B cell (primary cell): ENCODE measurements at regions not wholly inside any gene's neighbourhood (a gene's known extent, or its start where the extent isn't known, plus 50 kb on each side); places are given as distances from the start of the nearest gene placed in this dataset.

Experiments
- ATAC-seq: fragments of 200-7000 bp; cut with Tn5 transposase; one replicate; pipeline ENCODE4 v1.10.0; 2021; ENCODE audit warnings: low read depth, mild to moderate bottlenecking, moderate number of reproducible peaks, moderate library complexity
- CTCF ChIA-PET: fragments of 350-600 bp; sonication (Branson Sonifier 250); formaldehyde crosslinking; loops from one replicate; lab custom pipeline; 2021; ENCODE audit warnings: antibody characterized with exemption, inconsistent platforms; lab: Charles Lee
- POLR2A ChIA-PET: fragments of 350-600 bp; sonication (Branson Sonifier 250); formaldehyde crosslinking; loops from one replicate; lab custom pipeline; 2021; ENCODE audit warnings: antibody characterized with exemption; lab: Charles Lee
- DNase-seq: peaks from one replicate; pipeline ENCODE4 v3.0.0; 2013
- H2AFZ ChIP-seq: 2 replicates; pipeline ENCODE4 v1.6.1; 2012; ENCODE audit warnings: mild to moderate bottlenecking, low read depth, low read length; ENCODE audit not compliant: insufficient read depth, poor library complexity, severe bottlenecking
- H3K27ac ChIP-seq, 2 donors: 1 replicate in 1 of 2; 2 replicates in 1 of 2; pipeline ENCODE4 v1.5.1; 2012 to 2013; ENCODE audit warnings: low read length in 2 of 2, mild to moderate bottlenecking in 2 of 2, moderate library complexity in 1 of 2
- H3K27me3 ChIP-seq, 4 experiments: fragments of 200-600 bp in 1 of 4; sonication (generic) in 1 of 4; replicated peaks in 1 of 4; 1 replicate in 2 of 4; 2 replicates in 2 of 4; pipeline versions ENCODE4 v1.6.1 to v1.7.0; 2013 to 2016; ENCODE audit warnings: low read length in 3 of 4, mild to moderate bottlenecking in 2 of 4, mixed read lengths in 1 of 4, moderate library complexity in 1 of 4; ENCODE audit not compliant: insufficient read depth in 4 of 4, control insufficient read depth in 3 of 4; ENCODE audit errors: control extremely low read depth in 1 of 4
- H3K36me3 ChIP-seq, 2 experiments: replicated peaks in 1 of 2; 1 replicate in 1 of 2; 2 replicates in 1 of 2; pipeline versions ENCODE4 v1.6.1 to v1.7.1; 2013; ENCODE audit warnings: low read length in 1 of 2; ENCODE audit not compliant: insufficient read depth in 2 of 2, control insufficient read depth in 1 of 2; ENCODE audit errors: control extremely low read depth in 1 of 2, extremely low read depth in 1 of 2
- H3K4me1 ChIP-seq, 2 donors: fragments of 200-600 bp in 1 of 2; sonication (generic) in 1 of 2; 1 replicate in 1 of 2; 2 replicates in 1 of 2; pipeline versions ENCODE4 v1.5.1 to v1.6.1; 2013 to 2017; ENCODE audit warnings: low read length in 2 of 2; ENCODE audit not compliant: control insufficient read depth in 2 of 2, insufficient read depth in 2 of 2
- H3K4me2 ChIP-seq: replicated peaks from 2 replicates; pipeline ENCODE3; 2012; ENCODE audit warnings: mild to moderate bottlenecking, low read depth, low read length; ENCODE audit not compliant: poor library complexity, severe bottlenecking
- H3K4me3 ChIP-seq, 5 experiments: fragments of 200-600 bp in 1 of 5; sonication (generic) in 1 of 5; 1 replicate in 3 of 5; 2 replicates in 2 of 5; pipeline versions ENCODE4 v1.5.1 to v1.7.0; 2011 to 2016; ENCODE audit warnings: low read length in 4 of 5, mild to moderate bottlenecking in 4 of 5, low read depth in 2 of 5, control low read depth in 1 of 5, moderate library complexity in 1 of 5; ENCODE audit not compliant: insufficient read depth in 1 of 5; ENCODE audit errors: control extremely low read depth in 1 of 5, extremely low read depth in 1 of 5
- H3K79me2 ChIP-seq: fragments of 200-600 bp; sonication (generic); one replicate; pipeline ENCODE4 v1.6.0; 2016; ENCODE audit warnings: low read length; ENCODE audit not compliant: control insufficient read depth, insufficient read depth
- H3K9ac ChIP-seq: fragments of 200-600 bp; sonication (generic); 2 replicates; pipeline ENCODE4 v1.6.1; 2017; ENCODE audit warnings: mild to moderate bottlenecking, low read length, moderate library complexity
- H3K9me3 ChIP-seq, 3 donors: one replicate each; pipeline versions ENCODE4 v1.6.1 to v1.7.1; 2013; ENCODE audit warnings: low read length in 2 of 3; ENCODE audit not compliant: control insufficient read depth in 2 of 3, insufficient read depth in 1 of 3; ENCODE audit errors: control extremely low read depth in 1 of 3
- H4K20me1 ChIP-seq: 2 replicates; pipeline ENCODE4 v1.6.0; 2012; ENCODE audit warnings: mild to moderate bottlenecking, low read length; ENCODE audit not compliant: insufficient read depth, control insufficient read depth, poor library complexity, severe bottlenecking
- H3K27ac Mint-ChIP-seq: one replicate; pipeline ENCODE4 v1.8.0; 2021; ENCODE audit warnings: mixed read lengths
- H3K27me3 Mint-ChIP-seq: one replicate; pipeline ENCODE4 v1.8.0; 2021; ENCODE audit warnings: mixed read lengths
- H3K4me1 Mint-ChIP-seq: one replicate; pipeline ENCODE4 v1.8.0; 2021; ENCODE audit warnings: mixed read lengths
- H3K4me3 Mint-ChIP-seq: one replicate; pipeline ENCODE4 v1.8.0; 2021; ENCODE audit warnings: mixed read lengths
- H3K9me3 Mint-ChIP-seq: one replicate; pipeline ENCODE4 v1.8.0; 2022; ENCODE audit warnings: mixed read lengths; ENCODE audit not compliant: insufficient read depth
- EZH2 ChIP-seq: IDR thresholded peaks from 2 replicates; pipeline ENCODE4 v1.6.1; 2012; ENCODE audit warnings: borderline replicate concordance, low read depth, mild to moderate bottlenecking, moderate library complexity, low read length; ENCODE audit not compliant: insufficient read depth, poor library complexity, severe bottlenecking
- WGBS: methylation state at CpG from one replicate; pipeline ENCODE4 v1.1.5; 2013; ENCODE audit warnings: missing lambda C conversion rate; ENCODE audit not compliant: insufficient coverage; 5-methylcytosine and 5-hydroxymethylcytosine counted together
- intact Hi-C: fragments of 100-400 bp; cut with micrococcal nuclease; formaldehyde crosslinking; loops from one replicate; pipeline ENCODE4 v1.10.0; 2022
- TF ChIP-seq, protein P1 (sequence below): fragments of 200-600 bp; IDR thresholded peaks from one replicate; pipeline ENCODE4 v1.8.0; 2022; ENCODE audit warnings: antibody characterized with exemption, mild to moderate bottlenecking

- H3K27me3 Mint-ChIP-seq: peaks cover 22% of the 10 kb centered on the region
Observed at GRCh38 chr6:148144917-148145521, 197.6 kb upstream of the SASH1 start.

More at GRCh38 chr6:148144917-148145521, 197.6 kb upstream of the SASH1 start:
- H3K4me1 ChIP-seq: no peaks in the 10 kb centered on the region
- H3K4me2 ChIP-seq: no peak overlapping the region
- Mint-ChIP-seq H3K9me3 (no peaks in the 10 kb centered on the region), H3K4me3 (no peak overlapping the region), H3K27ac (no peak overlapping the region), H3K4me1 (peaks cover 3% of the 10 kb centered on the region)
- no peak overlapping the region for H2AFZ ChIP-seq
- CTCF ChIA-PET: interaction anchor here (1.2 to 1.3 kb wide), 2 partner anchors 9 to 103 kb away, joined by 3 to 6 read pairs; no protein-coding TSS in a partner anchor
- POLR2A ChIA-PET: no interaction called here
- H3K27me3 ChIP-seq: no peaks in the 10 kb centered on the region
- no peak for ATAC-seq
- no peaks in the 10 kb centered on the region for H3K9me3 ChIP-seq
- peak; percentile 33 for DNase-seq
- no peaks in the 10 kb centered on the region for H3K36me3 ChIP-seq
- no peak overlapping the region for H3K27ac ChIP-seq
- WGBS: no CpG with 5 or more reads among the region's 8 CpGs
- no peaks in the 10 kb centered on the region for H3K79me2 ChIP-seq
- intact Hi-C loops: loop anchor here (2.0 to 10.0 kb wide), 2 partner anchors 110 to 320 kb away; no protein-coding TSS in a partner anchor
- no peak overlapping the region for H3K4me3 ChIP-seq
- no peaks in the 10 kb centered on the region for H4K20me1 ChIP-seq
- no peak overlapping the region for H3K9ac ChIP-seq
- no peak for TF ChIP-seq EZH2
- TF ChIP-seq, protein P1, sequence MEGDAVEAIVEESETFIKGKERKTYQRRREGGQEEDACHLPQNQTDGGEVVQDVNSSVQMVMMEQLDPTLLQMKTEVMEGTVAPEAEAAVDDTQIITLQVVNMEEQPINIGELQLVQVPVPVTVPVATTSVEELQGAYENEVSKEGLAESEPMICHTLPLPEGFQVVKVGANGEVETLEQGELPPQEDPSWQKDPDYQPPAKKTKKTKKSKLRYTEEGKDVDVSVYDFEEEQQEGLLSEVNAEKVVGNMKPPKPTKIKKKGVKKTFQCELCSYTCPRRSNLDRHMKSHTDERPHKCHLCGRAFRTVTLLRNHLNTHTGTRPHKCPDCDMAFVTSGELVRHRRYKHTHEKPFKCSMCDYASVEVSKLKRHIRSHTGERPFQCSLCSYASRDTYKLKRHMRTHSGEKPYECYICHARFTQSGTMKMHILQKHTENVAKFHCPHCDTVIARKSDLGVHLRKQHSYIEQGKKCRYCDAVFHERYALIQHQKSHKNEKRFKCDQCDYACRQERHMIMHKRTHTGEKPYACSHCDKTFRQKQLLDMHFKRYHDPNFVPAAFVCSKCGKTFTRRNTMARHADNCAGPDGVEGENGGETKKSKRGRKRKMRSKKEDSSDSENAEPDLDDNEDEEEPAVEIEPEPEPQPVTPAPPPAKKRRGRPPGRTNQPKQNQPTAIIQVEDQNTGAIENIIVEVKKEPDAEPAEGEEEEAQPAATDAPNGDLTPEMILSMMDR: peak; percentile 76
